Activated CD8-positive, alpha-beta T cell treated with anti-CD3 and anti-CD28 coated beads, Interleukin-2, amount 10 ng/mL, durations not matched to agents 7 days and 5 days (primary cell): ENCODE measurements at regions not wholly inside any gene's neighbourhood (a gene's known extent, or its start where the extent isn't known, plus 50 kb on each side); places are given as distances from the start of the nearest gene placed in this dataset.
"Not testable (repeated sequence)": the region's sequence is repeated elsewhere in the genome, so short reads cannot be mapped to it uniquely, and the experiment has no call there.

Source experiments
- ATAC-seq: fragments of 150-1000 bp; cut with Tn5 transposase; one replicate; pipeline ENCODE4 v1.10.0; 2021; ENCODE audit warnings: moderate library complexity
- CTCF ChIA-PET: fragments of 350-600 bp; sonication (Branson Sonifier 250); formaldehyde crosslinking; loops from one replicate; lab custom pipeline; 2021; ENCODE audit warnings: antibody characterized with exemption; lab: Charles Lee
- POLR2A ChIA-PET: fragments of 350-600 bp; sonication (Branson Sonifier 250); formaldehyde crosslinking; loops from one replicate; lab custom pipeline; 2021; ENCODE audit warnings: antibody characterized with exemption; lab: Charles Lee
- DNase-seq: peaks from one replicate; pipeline ENCODE4 v3.0.0-alpha.2; 2020
- H3K27ac Mint-ChIP-seq: one replicate; pipeline ENCODE4 v1.8.0; 2021; ENCODE audit warnings: mild to moderate bottlenecking, mixed read lengths
- H3K27me3 Mint-ChIP-seq: one replicate; pipeline ENCODE4 v1.8.0; 2021; ENCODE audit warnings: low read depth, mixed read lengths
- H3K36me3 Mint-ChIP-seq: one replicate; pipeline ENCODE4 v1.8.0; 2021; ENCODE audit warnings: low read depth, mixed read lengths
- H3K4me1 Mint-ChIP-seq: one replicate; pipeline ENCODE4 v1.8.0; 2021; ENCODE audit warnings: low read depth, mixed read lengths
- H3K4me3 Mint-ChIP-seq: one replicate; pipeline ENCODE4 v1.8.0; 2021; ENCODE audit warnings: mild to moderate bottlenecking, mixed read lengths
- H3K9me3 Mint-ChIP-seq: one replicate; pipeline ENCODE4 v1.8.0; 2022; ENCODE audit warnings: mixed read lengths; ENCODE audit not compliant: insufficient read depth

DNA sequence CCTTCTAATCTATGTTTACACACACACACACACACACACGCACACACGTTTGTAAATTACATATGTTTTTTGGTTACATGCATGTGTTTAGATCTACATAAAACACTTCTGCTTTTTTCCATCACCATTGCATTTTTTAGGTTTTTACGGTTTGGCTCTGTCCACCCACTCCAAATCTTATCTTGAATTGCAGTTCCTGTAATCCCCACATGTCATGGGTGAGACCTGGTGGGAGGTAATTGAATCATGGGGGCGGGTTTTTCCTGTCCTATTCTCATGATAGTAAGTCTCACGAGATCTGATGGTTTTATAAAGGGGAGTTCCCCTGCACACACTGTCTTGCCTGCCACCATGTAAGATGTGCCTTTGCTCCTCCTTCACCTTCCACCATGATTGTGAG lies 188.7 kb upstream of the TSHZ3 start:
- DNase-seq, H3K9me3 Mint-ChIP-seq, H3K27me3 Mint-ChIP-seq, H3K4me1 Mint-ChIP-seq, CTCF ChIA-PET, H3K27ac Mint-ChIP-seq, POLR2A ChIA-PET, H3K36me3 Mint-ChIP-seq, H3K4me3 Mint-ChIP-seq, ATAC-seq: not testable (repeated sequence)

DNA sequence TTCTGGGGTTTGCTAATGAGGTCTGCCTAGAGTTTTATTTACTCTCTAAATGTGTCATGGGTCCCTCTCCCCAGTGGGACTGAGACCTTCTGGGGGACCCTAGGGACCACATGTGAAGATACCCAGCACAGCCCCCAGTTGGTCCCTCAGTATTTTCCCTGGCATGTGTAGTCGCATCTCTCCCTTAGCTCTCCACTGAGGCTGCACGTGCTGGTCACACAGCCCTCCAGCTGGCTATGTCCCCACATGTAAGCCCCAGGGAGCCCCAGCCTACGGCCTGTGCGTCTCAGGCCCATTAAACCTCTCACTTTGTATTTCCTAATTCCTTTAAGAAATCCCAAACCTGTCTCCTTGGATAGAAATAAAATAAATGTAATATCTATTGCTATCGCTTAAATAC lies 189.6 kb upstream of the TSHZ3 start:
- no peaks in the 10 kb centered on the region for H3K4me1 Mint-ChIP-seq
- DNase-seq (no peak), ATAC-seq (no peak)
- H3K27ac Mint-ChIP-seq, result no peak overlapping the region
- no peaks in the 10 kb centered on the region for H3K36me3 Mint-ChIP-seq
- CTCF ChIA-PET, result no interaction called here
- peaks cover 5% of the 10 kb centered on the region for H3K9me3 Mint-ChIP-seq
- POLR2A ChIA-PET, result no interaction called here
- no peak overlapping the region for H3K4me3 Mint-ChIP-seq
- no peaks in the 10 kb centered on the region for H3K27me3 Mint-ChIP-seq

DNA sequence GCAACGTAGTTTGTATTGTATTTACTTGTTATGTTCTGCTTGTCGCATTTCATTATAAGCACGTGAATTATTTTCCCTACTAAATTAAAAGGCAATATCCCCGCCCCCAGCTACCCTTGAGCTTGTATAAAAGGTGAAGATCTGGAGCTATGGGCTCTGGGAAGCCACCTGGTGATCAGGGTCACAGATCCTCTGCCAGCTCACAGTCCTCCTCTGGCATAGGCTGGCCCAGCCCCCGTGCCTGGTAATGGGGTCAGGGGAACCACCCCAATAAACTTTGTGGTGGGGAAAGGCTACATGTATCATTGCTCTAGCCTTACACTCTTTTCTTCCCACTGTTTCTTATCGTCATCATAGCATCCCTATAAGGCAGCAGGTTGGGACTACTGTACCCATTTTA lies 190.2 kb upstream of the TSHZ3 start:
- ChIA-PET POLR2A (no interaction called here), CTCF (no interaction called here)
- Mint-ChIP-seq H3K27ac (no peak overlapping the region), H3K4me1 (no peaks in the 10 kb centered on the region), H3K27me3 (no peaks in the 10 kb centered on the region), H3K9me3 (peaks cover 5% of the 10 kb centered on the region), H3K36me3 (no peaks in the 10 kb centered on the region), H3K4me3 (no peak overlapping the region)
- DNase-seq (no peak), ATAC-seq (no peak)

DNA sequence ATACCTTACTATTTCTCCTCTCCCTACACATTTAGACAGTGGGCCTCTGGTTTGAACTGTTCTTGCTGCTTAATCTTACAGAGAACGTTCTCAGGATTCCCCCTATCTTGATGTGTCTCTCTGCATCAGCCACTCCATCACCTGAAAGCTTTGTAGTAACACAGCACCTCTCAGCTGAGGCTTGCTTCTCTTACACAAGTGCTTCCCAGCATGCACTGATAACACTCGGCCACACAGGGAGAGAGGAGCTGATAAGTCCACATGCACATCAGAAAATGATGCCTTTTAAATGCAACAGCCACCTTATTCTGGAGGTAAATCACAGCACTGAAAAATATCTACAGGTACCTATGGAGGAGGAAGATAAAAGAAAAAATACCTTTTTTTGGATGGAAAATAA lies 192.2 kb upstream of the TSHZ3 start:
- no peak for ATAC-seq
- no peak for DNase-seq
- H3K4me3 Mint-ChIP-seq, result no peak overlapping the region
- H3K9me3 Mint-ChIP-seq, result peaks cover 5% of the 10 kb centered on the region
- no peaks in the 10 kb centered on the region for H3K36me3 Mint-ChIP-seq
- no peaks in the 10 kb centered on the region for H3K4me1 Mint-ChIP-seq
- H3K27ac Mint-ChIP-seq, result no peak overlapping the region
- CTCF ChIA-PET, result no interaction called here
- POLR2A ChIA-PET, result interaction anchor here (0.6 kb wide), 1 partner anchor 653 kb away, joined by 3 read pairs; no protein-coding TSS in a partner anchor
- H3K27me3 Mint-ChIP-seq, result no peaks in the 10 kb centered on the region

DNA sequence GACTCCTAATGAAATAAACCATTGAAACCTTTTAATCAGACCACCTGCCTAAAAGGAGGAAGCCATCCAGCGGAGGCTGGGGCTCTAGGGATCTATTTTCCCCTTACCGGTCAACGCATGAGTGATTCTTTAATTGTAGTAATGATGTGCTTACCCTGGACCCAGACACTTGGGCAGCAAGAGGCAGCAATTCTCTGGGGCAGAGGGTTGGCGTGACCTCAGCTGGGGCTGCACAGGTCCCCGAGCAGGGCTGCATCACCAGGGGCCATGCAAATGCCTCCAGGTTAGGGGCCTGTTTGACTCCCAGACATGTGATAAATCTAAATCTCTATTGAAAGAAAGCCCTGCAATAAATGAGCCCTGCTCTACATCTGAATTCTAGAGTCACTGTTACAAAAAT lies 194.2 kb upstream of the TSHZ3 start:
- H3K9me3 Mint-ChIP-seq, result no peaks in the 10 kb centered on the region
- H3K4me3 Mint-ChIP-seq, result no peak overlapping the region
- ATAC-seq (no peak), DNase-seq (no peak)
- no peaks in the 10 kb centered on the region for H3K4me1 Mint-ChIP-seq
- H3K27me3 Mint-ChIP-seq, result no peaks in the 10 kb centered on the region
- ChIA-PET POLR2A (no interaction called here), CTCF (no interaction called here)
- H3K36me3 Mint-ChIP-seq, result no peaks in the 10 kb centered on the region
- H3K27ac Mint-ChIP-seq, result no peak overlapping the region

DNA sequence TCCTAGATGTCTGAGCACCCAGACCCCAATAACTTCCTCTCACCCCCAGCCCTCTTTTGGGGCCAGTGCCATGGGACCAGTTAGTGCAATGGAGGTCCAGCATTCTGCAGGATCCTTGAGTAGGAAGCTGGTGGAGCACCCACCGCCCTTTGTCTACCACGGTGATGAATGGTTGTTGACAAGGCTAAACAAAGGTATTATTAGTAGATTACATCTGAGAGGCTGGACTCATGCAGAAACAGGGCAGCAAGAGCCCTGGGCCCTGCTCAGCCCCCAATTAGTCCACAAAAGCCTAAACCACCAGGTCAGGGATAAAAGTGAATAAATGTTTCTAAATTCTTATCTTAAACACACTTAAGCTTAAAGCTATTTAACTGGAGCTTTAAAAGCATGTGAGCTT lies 196.5 kb upstream of the TSHZ3 start:
- Mint-ChIP-seq H3K9me3 (no peaks in the 10 kb centered on the region), H3K27ac (no peak overlapping the region), H3K27me3 (no peaks in the 10 kb centered on the region), H3K4me3 (no peak overlapping the region), H3K36me3 (no peaks in the 10 kb centered on the region), H3K4me1 (no peaks in the 10 kb centered on the region)
- ATAC-seq (no peak), DNase-seq (no peak)
- POLR2A ChIA-PET, result no interaction called here
- CTCF ChIA-PET, result no interaction called here

DNA sequence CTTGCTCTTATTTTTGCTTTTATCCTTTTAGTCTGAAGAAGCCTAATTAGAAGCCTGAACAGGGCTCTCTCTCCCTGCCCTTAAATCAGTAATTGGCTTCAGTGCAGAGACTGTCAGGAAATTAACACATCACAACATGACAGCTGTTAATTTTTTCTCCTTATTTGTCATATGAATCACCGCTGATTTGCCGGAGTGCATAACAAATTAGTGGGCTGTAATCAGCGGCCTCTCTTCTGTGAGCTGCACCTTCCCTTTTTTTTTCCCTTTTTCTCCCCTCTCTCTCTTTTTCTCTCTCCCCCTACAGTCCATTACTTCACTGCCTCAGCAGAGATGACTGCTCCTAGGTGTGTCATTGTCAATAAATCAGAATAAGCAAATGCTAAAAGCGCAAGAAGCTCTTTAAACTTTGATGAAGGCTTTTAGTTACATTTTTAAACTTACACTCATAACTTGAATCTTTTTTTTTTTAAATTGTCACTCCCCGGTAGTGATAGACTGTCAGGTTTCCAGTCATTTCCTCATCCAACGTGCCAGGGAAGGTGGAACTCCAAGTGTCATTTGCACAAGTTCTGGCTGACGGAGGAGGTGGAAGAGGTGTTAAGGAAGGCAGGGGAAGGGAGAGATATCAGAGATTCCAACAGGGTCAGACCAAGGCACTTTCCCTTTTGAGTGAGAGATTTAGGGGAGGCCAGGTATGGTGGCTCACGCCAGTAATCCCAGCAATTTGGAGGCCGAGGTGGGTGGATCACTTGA lies 197.1 kb upstream of the TSHZ3 start:
- no peak overlapping the region for H3K27ac Mint-ChIP-seq
- H3K4me3 Mint-ChIP-seq, result no peak overlapping the region
- no peaks in the 10 kb centered on the region for H3K4me1 Mint-ChIP-seq
- ATAC-seq, result no peak
- H3K9me3 Mint-ChIP-seq, result no peaks in the 10 kb centered on the region
- DNase-seq, result no peak
- H3K27me3 Mint-ChIP-seq, result no peaks in the 10 kb centered on the region
- no peaks in the 10 kb centered on the region for H3K36me3 Mint-ChIP-seq
- ChIA-PET CTCF (no interaction called here), POLR2A (no interaction called here)

DNA sequence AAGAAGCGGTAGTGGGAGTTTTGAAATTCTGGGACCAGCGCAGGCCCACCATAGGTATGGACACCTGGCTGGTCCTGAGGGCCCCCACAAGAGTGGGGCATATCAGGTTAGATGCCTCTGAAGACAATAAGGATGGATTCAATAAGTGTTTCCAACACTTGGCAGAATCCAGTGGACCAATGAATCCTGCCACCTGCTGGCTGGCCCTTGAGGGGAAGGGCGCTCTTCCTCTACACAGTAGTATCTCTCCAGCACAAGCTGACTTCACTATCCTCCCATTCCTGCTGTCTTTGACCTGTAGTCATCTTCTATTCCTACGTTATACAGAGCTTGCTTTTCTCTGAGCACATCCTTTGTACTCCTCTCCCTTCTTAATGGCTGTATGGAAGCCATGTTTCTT lies 199.7 kb upstream of the TSHZ3 start:
- H3K9me3 Mint-ChIP-seq, result no peaks in the 10 kb centered on the region
- no peak overlapping the region for H3K27ac Mint-ChIP-seq
- no peaks in the 10 kb centered on the region for H3K36me3 Mint-ChIP-seq
- DNase-seq (no peak), ATAC-seq (no peak)
- ChIA-PET POLR2A (no interaction called here), CTCF (interaction anchor here (1.2 kb wide), 1 partner anchor 866 kb away, joined by 3 read pairs; no protein-coding TSS in a partner anchor)
- H3K4me3 Mint-ChIP-seq, result no peak overlapping the region
- no peaks in the 10 kb centered on the region for H3K4me1 Mint-ChIP-seq
- no peaks in the 10 kb centered on the region for H3K27me3 Mint-ChIP-seq

DNA sequence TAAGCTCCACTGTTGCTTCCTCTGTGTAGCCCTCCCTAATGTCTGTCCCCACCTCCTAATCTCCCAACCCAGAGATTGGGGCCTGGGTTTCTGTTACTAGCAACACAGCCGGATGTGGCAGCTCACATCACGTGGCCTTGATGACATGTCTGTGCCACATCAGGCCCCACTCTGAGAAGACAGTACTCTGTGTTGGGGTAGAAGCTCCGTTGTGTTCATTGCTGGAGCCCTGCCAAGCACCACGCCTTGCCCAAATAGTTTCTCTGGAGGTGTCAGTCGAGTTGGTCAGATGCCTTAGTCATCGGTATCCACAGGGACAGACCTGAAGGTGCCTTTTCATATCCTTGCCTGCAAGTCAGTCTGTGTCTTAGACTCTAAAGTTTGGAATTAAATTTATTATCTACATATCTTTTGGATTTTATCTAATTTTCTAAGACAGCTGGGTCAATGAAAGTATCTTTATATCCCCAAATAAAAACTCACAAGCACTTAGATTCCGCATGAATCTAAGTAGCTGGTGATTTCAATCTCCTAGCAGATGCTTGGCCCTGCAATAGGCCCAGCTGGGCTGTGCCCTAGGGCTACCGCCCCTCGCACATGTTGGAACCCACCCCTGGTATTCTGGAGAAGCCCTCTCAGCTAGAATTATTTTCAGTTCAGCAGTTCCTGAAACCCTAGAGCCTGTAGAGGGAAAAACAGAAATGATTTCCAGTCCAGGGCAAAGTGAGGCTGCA lies 204.0 kb upstream of the TSHZ3 start:
- no peak for ATAC-seq
- no peaks in the 10 kb centered on the region for H3K36me3 Mint-ChIP-seq
- CTCF ChIA-PET, result no interaction called here
- H3K4me1 Mint-ChIP-seq, result no peaks in the 10 kb centered on the region
- POLR2A ChIA-PET, result no interaction called here
- no peaks in the 10 kb centered on the region for H3K27me3 Mint-ChIP-seq
- no peak overlapping the region for H3K4me3 Mint-ChIP-seq
- H3K27ac Mint-ChIP-seq, result no peak overlapping the region
- DNase-seq, result no peak
- no peaks in the 10 kb centered on the region for H3K9me3 Mint-ChIP-seq

DNA sequence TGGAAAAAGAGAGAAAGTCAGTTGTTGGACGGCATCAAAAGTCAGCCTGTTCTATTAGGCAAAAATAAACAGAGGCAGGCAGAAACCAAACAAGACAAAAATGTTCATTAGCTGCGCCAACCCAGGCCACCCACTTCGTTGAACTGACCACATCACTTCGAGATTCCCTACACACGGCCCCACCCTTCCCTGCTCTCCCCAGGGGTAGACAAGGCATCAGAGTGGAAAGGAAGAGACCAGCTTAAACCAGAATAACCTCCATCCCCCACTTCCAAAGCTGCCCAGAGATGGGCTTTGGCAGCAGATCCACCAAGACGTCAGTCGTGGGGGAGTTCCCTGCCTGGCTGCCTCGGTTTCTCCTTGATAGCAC lies 204.6 kb upstream of the TSHZ3 start:
- CTCF ChIA-PET, result no interaction called here
- POLR2A ChIA-PET, result no interaction called here
- DNase-seq, result no peak
- no peak for ATAC-seq
- Mint-ChIP-seq H3K36me3 (no peaks in the 10 kb centered on the region), H3K4me1 (no peaks in the 10 kb centered on the region), H3K27ac (no peak overlapping the region), H3K4me3 (no peak overlapping the region), H3K9me3 (no peaks in the 10 kb centered on the region), H3K27me3 (no peaks in the 10 kb centered on the region)

DNA sequence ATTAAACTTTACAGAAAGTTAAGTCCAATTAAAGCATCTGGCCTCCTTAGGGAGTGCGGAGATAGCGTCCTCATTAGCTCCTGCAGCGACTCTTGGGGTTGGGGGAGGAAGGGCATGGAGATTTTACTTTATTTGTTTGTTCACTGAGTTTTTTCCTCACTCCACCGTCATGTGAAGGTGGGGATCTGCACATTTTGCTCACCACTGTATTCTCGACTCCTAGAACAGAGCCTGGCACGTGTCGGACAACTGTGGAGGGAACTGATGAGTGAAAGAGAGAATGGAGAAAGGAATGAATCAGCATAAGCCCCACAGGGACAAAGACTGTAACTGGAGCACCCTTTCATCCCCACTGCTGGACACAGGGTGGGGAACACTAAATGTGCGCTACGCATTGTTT lies 205.1 kb upstream of the TSHZ3 start:
- H3K27me3 Mint-ChIP-seq, result no peaks in the 10 kb centered on the region
- no peak overlapping the region for H3K4me3 Mint-ChIP-seq
- ChIA-PET POLR2A (no interaction called here), CTCF (no interaction called here)
- ATAC-seq, result no peak
- H3K9me3 Mint-ChIP-seq, result no peaks in the 10 kb centered on the region
- DNase-seq, result no peak
- H3K4me1 Mint-ChIP-seq, result no peaks in the 10 kb centered on the region
- H3K27ac Mint-ChIP-seq, result no peak overlapping the region
- H3K36me3 Mint-ChIP-seq, result no peaks in the 10 kb centered on the region

DNA sequence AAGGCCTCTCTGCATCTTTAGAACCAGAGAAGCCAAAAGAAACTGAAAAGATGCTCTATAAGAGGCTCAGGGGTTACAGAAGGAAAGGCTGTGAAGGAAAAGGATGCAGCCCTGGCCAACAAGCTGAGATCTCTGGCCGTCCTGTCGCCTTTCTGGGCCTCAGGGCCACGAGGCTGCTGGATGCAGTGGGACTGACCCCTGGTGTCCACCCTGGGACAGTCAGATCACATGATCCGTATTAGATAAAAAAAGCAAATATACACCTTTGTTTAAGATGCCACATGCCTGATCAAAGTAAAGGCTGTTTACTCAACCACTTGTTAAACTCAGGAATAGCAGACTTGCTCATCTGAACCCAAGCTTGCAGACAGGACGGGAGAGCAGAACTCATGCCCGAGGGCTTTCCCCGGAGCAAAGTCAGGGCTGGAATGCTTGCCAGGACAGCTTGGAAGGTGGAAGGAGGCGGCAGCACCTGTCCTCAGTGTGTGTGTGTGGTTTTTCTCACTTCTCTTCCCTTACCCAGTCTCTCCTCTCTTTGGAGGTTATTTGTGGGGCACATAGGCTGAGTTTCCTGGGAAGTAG lies 206.5 kb upstream of the TSHZ3 start:
- Mint-ChIP-seq H3K27me3 (no peaks in the 10 kb centered on the region), H3K4me1 (no peaks in the 10 kb centered on the region), H3K27ac (no peak overlapping the region), H3K4me3 (no peak overlapping the region), H3K9me3 (peaks cover 10% of the 10 kb centered on the region), H3K36me3 (no peaks in the 10 kb centered on the region)
- POLR2A ChIA-PET, result no interaction called here
- CTCF ChIA-PET, result no interaction called here
- ATAC-seq (no peak), DNase-seq (no peak)
